ENCODE measurements at regions not wholly inside any gene's neighbourhood (a gene's known extent, or its start where the extent isn't known, plus 50 kb on each side); places are given as distances from the start of the nearest gene placed in this dataset.

DNA sequence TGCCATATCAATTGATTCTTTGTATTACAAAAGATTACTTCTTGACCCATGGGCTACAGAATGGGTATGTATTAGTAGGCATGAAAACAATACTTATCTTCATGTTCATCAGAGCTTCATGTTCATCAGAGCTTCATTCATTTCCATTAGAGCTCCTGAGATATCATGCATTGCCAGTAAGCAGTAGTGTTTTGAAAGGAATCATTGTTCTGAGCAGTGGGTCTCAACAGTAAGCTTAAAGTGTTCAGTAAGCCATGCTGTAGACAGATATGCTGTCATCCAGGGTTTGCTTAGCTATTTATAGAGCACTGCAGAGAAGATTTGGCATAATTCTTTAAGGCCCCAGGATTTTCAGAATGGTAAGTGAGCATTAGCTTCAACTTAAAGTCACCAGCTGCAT, 596.1 kb downstream of the ZNF385D start:
- DNase-seq, result no peak
- Histone ChIP-seq H3K36me3 (ENCODE audit: control insufficient read depth in 4 of 4, insufficient read depth in 4 of 4, low read length in 3 of 4) (no peaks in the 10 kb centered on the region), H3K27me3 (replicated peaks in 2 of 5; ENCODE audit: control insufficient read depth in 4 of 5, insufficient read depth in 5 of 5, low read length in 4 of 5) (no peaks in the 10 kb centered on the region), H3K4me3 (ENCODE audit: control insufficient read depth in 1 of 7, extremely low read depth in 1 of 7, insufficient read depth in 4 of 7, low read depth in 2 of 7, low read length in 6 of 7) (no peak overlapping the region), H3K27ac (ENCODE audit: insufficient read depth in 1 of 2, low read depth in 1 of 2, low read length in 2 of 2, poor library complexity in 1 of 2, severe bottlenecking in 2 of 2) (no peak overlapping the region), H3K4me1 (ENCODE audit: control extremely low read depth in 1 of 4, control insufficient read depth in 4 of 4, insufficient read depth in 4 of 4, low read length in 3 of 4) (no peaks in the 10 kb centered on the region), H3K9me3 (ENCODE audit: control extremely low read depth in 1 of 5, control insufficient read depth in 4 of 5, insufficient read depth in 2 of 5, low read depth in 1 of 5, low read length in 4 of 5) (peaks cover 0 to 2% (median 0%) of the 10 kb centered on the region in 5 experiments)
- CTCF ChIA-PET, result no interaction called here
- POLR2A ChIA-PET, result no interaction called here

- Histone ChIP-seq H3K36me3 (ENCODE audit: control insufficient read depth in 4 of 4, insufficient read depth in 4 of 4, low read length in 3 of 4) (no peaks in the 10 kb centered on the region), H3K4me3 (ENCODE audit: control insufficient read depth in 1 of 7, extremely low read depth in 1 of 7, insufficient read depth in 4 of 7, low read depth in 2 of 7, low read length in 6 of 7) (no peak overlapping the region), H3K4me1 (ENCODE audit: control extremely low read depth in 1 of 4, control insufficient read depth in 4 of 4, insufficient read depth in 4 of 4, low read length in 3 of 4) (no peaks in the 10 kb centered on the region), H3K27me3 (replicated peaks in 2 of 5; ENCODE audit: control insufficient read depth in 4 of 5, insufficient read depth in 5 of 5, low read length in 4 of 5) (no peaks in the 10 kb centered on the region), H3K27ac (ENCODE audit: insufficient read depth in 1 of 2, low read depth in 1 of 2, low read length in 2 of 2, poor library complexity in 1 of 2, severe bottlenecking in 2 of 2) (no peak overlapping the region), H3K9me3 (ENCODE audit: control extremely low read depth in 1 of 5, control insufficient read depth in 4 of 5, insufficient read depth in 2 of 5, low read depth in 1 of 5, low read length in 4 of 5) (no peaks in the 10 kb centered on the region)
- ChIA-PET CTCF (no interaction called here), POLR2A (no interaction called here)
- DNase-seq, result no peak
- 80% methylated on average over 1 of the region's 5 CpGs for WGBS (ENCODE audit: insufficient coverage)
Observed at GRCh38 chr3:21152555-21152954, 598.5 kb downstream of the ZNF385D start.

DNA sequence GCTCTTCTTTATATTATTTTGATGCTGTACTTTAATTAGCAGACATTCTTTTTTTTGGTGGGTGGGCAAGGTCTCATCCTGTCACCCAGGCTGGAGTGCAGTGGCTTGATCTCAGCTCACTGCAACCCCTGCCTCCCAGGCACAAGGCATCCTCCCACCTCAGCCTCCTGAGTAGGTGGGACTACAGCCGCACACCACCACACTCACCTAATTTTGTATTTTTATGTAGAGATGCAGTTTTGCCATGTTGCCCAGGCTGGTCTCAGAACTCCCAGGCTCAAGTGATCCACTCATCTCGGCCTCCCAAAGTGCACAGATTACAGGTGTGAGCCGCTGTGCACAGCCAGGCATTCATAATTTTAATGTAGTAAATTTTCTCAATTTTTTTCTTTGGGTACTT, 608.1 kb downstream of the ZNF385D start:
- H3K27me3 ChIP-seq (replicated peaks in 2 of 5; ENCODE audit: control insufficient read depth in 4 of 5, insufficient read depth in 5 of 5, low read length in 4 of 5), result no peaks in the 10 kb centered on the region
- H3K4me1 ChIP-seq (ENCODE audit: control extremely low read depth in 1 of 4, control insufficient read depth in 4 of 4, insufficient read depth in 4 of 4, low read length in 3 of 4), result no peaks in the 10 kb centered on the region
- ChIA-PET CTCF (no interaction called here), POLR2A (no interaction called here)
- H3K4me3 ChIP-seq (ENCODE audit: control insufficient read depth in 1 of 7, extremely low read depth in 1 of 7, insufficient read depth in 4 of 7, low read depth in 2 of 7, low read length in 6 of 7), result no peak overlapping the region
- peak in 2 of 3 donors; percentile 0 to 15 for DNase-seq
- no peak overlapping the region for H3K27ac ChIP-seq (ENCODE audit: insufficient read depth in 1 of 2, low read depth in 1 of 2, low read length in 2 of 2, poor library complexity in 1 of 2, severe bottlenecking in 2 of 2)
- peaks cover 0 to 3% (median 0%) of the 10 kb centered on the region in 5 experiments for H3K9me3 ChIP-seq (ENCODE audit: control extremely low read depth in 1 of 5, control insufficient read depth in 4 of 5, insufficient read depth in 2 of 5, low read depth in 1 of 5, low read length in 4 of 5)
- WGBS (ENCODE audit: insufficient coverage), result no CpG with 5 or more reads among the region's 3 CpGs
- no peaks in the 10 kb centered on the region for H3K36me3 ChIP-seq (ENCODE audit: control insufficient read depth in 4 of 4, insufficient read depth in 4 of 4, low read length in 3 of 4)

DNA sequence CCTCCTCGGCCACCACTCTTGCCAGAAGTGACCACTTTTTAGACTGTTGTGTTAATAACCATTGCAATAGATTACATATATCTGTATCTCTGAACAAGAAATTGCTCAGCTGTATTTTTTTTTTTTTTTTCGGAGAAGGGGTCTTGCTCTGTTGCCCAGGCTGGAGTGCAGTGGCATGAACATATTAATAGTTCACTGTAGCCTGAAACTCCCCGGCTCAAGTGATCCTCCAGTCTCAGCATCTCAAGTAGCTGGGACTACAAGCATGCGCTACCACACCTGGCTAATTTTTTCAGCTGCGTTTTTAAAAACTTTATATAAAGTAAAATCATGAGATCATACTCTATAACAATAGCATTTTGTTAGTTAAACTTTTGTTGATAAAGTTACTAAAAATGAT, 609.0 kb downstream of the ZNF385D start:
- Histone ChIP-seq H3K27me3 (replicated peaks in 2 of 5; ENCODE audit: control insufficient read depth in 4 of 5, insufficient read depth in 5 of 5, low read length in 4 of 5) (no peaks in the 10 kb centered on the region), H3K9me3 (ENCODE audit: control extremely low read depth in 1 of 5, control insufficient read depth in 4 of 5, insufficient read depth in 2 of 5, low read depth in 1 of 5, low read length in 4 of 5) (peaks cover 0 to 3% (median 0%) of the 10 kb centered on the region in 5 experiments), H3K4me3 (ENCODE audit: control insufficient read depth in 1 of 7, extremely low read depth in 1 of 7, insufficient read depth in 4 of 7, low read depth in 2 of 7, low read length in 6 of 7) (no peak overlapping the region), H3K4me1 (ENCODE audit: control extremely low read depth in 1 of 4, control insufficient read depth in 4 of 4, insufficient read depth in 4 of 4, low read length in 3 of 4) (no peaks in the 10 kb centered on the region), H3K36me3 (ENCODE audit: control insufficient read depth in 4 of 4, insufficient read depth in 4 of 4, low read length in 3 of 4) (no peaks in the 10 kb centered on the region), H3K27ac (ENCODE audit: insufficient read depth in 1 of 2, low read depth in 1 of 2, low read length in 2 of 2, poor library complexity in 1 of 2, severe bottlenecking in 2 of 2) (no peak overlapping the region)
- CTCF ChIA-PET, result no interaction called here
- no peak for DNase-seq
- POLR2A ChIA-PET, result no interaction called here
- 96% methylated on average over 3 of the region's 5 CpGs for WGBS (ENCODE audit: insufficient coverage)

DNA sequence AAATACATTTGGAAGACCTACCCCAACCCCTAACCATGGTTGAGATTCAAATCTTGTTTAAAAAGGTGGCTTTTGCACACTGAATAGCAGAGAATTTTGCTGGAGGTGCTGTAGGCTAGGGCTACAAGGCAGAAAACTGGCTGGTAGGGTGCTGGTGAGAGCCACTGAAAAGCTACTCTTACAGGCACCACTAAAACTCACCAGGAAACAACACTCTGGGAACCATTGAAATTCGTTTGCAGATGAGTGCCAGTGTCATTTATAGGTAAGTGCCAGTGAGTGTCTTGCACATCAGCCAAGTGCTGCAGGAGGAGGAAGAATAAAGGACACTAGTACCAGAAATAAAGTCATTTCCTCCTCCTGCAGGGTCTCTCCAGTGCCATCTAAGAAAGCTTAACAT, 610.2 kb downstream of the ZNF385D start:
- H3K27ac ChIP-seq (ENCODE audit: insufficient read depth in 1 of 2, low read depth in 1 of 2, low read length in 2 of 2, poor library complexity in 1 of 2, severe bottlenecking in 2 of 2), result no peak overlapping the region
- no peak for DNase-seq
- no peaks in the 10 kb centered on the region for H3K36me3 ChIP-seq (ENCODE audit: control insufficient read depth in 4 of 4, insufficient read depth in 4 of 4, low read length in 3 of 4)
- H3K27me3 ChIP-seq (replicated peaks in 2 of 5; ENCODE audit: control insufficient read depth in 4 of 5, insufficient read depth in 5 of 5, low read length in 4 of 5), result no peaks in the 10 kb centered on the region
- no CpG with 5 or more reads among the region's 1 CpG for WGBS (ENCODE audit: insufficient coverage)
- ChIA-PET POLR2A (no interaction called here), CTCF (no interaction called here)
- no peaks in the 10 kb centered on the region for H3K4me1 ChIP-seq (ENCODE audit: control extremely low read depth in 1 of 4, control insufficient read depth in 4 of 4, insufficient read depth in 4 of 4, low read length in 3 of 4)
- H3K4me3 ChIP-seq (ENCODE audit: control insufficient read depth in 1 of 7, extremely low read depth in 1 of 7, insufficient read depth in 4 of 7, low read depth in 2 of 7, low read length in 6 of 7), result no peak overlapping the region
- H3K9me3 ChIP-seq (ENCODE audit: control extremely low read depth in 1 of 5, control insufficient read depth in 4 of 5, insufficient read depth in 2 of 5, low read depth in 1 of 5, low read length in 4 of 5), result peaks cover 0 to 3% (median 0%) of the 10 kb centered on the region in 5 experiments

GRCh38 chr3:21138085-21138484, 612.9 kb downstream of the ZNF385D start:
- Histone ChIP-seq H3K4me3 (ENCODE audit: control insufficient read depth in 1 of 7, extremely low read depth in 1 of 7, insufficient read depth in 4 of 7, low read depth in 2 of 7, low read length in 6 of 7) (no peak overlapping the region), H3K27me3 (replicated peaks in 2 of 5; ENCODE audit: control insufficient read depth in 4 of 5, insufficient read depth in 5 of 5, low read length in 4 of 5) (no peaks in the 10 kb centered on the region), H3K4me1 (ENCODE audit: control extremely low read depth in 1 of 4, control insufficient read depth in 4 of 4, insufficient read depth in 4 of 4, low read length in 3 of 4) (no peaks in the 10 kb centered on the region), H3K36me3 (ENCODE audit: control insufficient read depth in 4 of 4, insufficient read depth in 4 of 4, low read length in 3 of 4) (no peaks in the 10 kb centered on the region), H3K9me3 (ENCODE audit: control extremely low read depth in 1 of 5, control insufficient read depth in 4 of 5, insufficient read depth in 2 of 5, low read depth in 1 of 5, low read length in 4 of 5) (no peaks in the 10 kb centered on the region), H3K27ac (ENCODE audit: insufficient read depth in 1 of 2, low read depth in 1 of 2, low read length in 2 of 2, poor library complexity in 1 of 2, severe bottlenecking in 2 of 2) (no peak overlapping the region)
- no CpG with 5 or more reads among the region's 2 CpGs for WGBS (ENCODE audit: insufficient coverage)
- DNase-seq, result no peak
- POLR2A ChIA-PET, result no interaction called here
- CTCF ChIA-PET, result no interaction called here

DNA sequence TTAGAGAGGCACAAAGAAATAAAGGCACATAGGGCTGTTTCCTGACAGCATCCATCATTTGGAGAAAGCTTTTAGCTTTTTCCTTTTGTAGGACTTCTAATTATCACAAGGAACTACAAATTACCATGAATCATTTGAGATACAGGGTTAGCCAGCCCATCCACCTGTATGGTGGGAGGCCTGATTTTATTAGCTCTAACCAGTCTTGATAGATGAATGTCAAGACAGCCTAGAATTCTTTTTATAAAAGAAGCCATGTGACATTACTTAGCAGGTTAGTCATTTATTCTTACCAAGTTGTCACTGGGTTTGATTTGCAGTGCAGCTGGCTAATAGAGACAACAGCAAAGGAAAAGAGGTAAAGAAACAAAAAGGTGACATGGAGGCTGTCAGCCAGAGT, 618.1 kb downstream of the ZNF385D start:
- no peaks in the 10 kb centered on the region for H3K27me3 ChIP-seq (replicated peaks in 2 of 5; ENCODE audit: control insufficient read depth in 4 of 5, insufficient read depth in 5 of 5, low read length in 4 of 5)
- no peak overlapping the region for H3K4me3 ChIP-seq (ENCODE audit: control insufficient read depth in 1 of 7, extremely low read depth in 1 of 7, insufficient read depth in 4 of 7, low read depth in 2 of 7, low read length in 6 of 7)
- H3K9me3 ChIP-seq (ENCODE audit: control extremely low read depth in 1 of 5, control insufficient read depth in 4 of 5, insufficient read depth in 2 of 5, low read depth in 1 of 5, low read length in 4 of 5), result no peaks in the 10 kb centered on the region
- H3K36me3 ChIP-seq (ENCODE audit: control insufficient read depth in 4 of 4, insufficient read depth in 4 of 4, low read length in 3 of 4), result no peaks in the 10 kb centered on the region
- ChIA-PET POLR2A (no interaction called here), CTCF (no interaction called here)
- no peak overlapping the region for H3K27ac ChIP-seq (ENCODE audit: insufficient read depth in 1 of 2, low read depth in 1 of 2, low read length in 2 of 2, poor library complexity in 1 of 2, severe bottlenecking in 2 of 2)
- H3K4me1 ChIP-seq (ENCODE audit: control extremely low read depth in 1 of 4, control insufficient read depth in 4 of 4, insufficient read depth in 4 of 4, low read length in 3 of 4), result no peaks in the 10 kb centered on the region
- no peak for DNase-seq

- WGBS (ENCODE audit: insufficient coverage), result no CpG with 5 or more reads among the region's 2 CpGs
- Histone ChIP-seq H3K4me3 (ENCODE audit: control insufficient read depth in 1 of 7, extremely low read depth in 1 of 7, insufficient read depth in 4 of 7, low read depth in 2 of 7, low read length in 6 of 7) (no peak overlapping the region), H3K4me1 (ENCODE audit: control extremely low read depth in 1 of 4, control insufficient read depth in 4 of 4, insufficient read depth in 4 of 4, low read length in 3 of 4) (no peaks in the 10 kb centered on the region), H3K9me3 (ENCODE audit: control extremely low read depth in 1 of 5, control insufficient read depth in 4 of 5, insufficient read depth in 2 of 5, low read depth in 1 of 5, low read length in 4 of 5) (peaks cover 0 to 4% (median 0%) of the 10 kb centered on the region in 5 experiments), H3K36me3 (ENCODE audit: control insufficient read depth in 4 of 4, insufficient read depth in 4 of 4, low read length in 3 of 4) (no peaks in the 10 kb centered on the region), H3K27ac (ENCODE audit: insufficient read depth in 1 of 2, low read depth in 1 of 2, low read length in 2 of 2, poor library complexity in 1 of 2, severe bottlenecking in 2 of 2) (no peak overlapping the region), H3K27me3 (replicated peaks in 2 of 5; ENCODE audit: control insufficient read depth in 4 of 5, insufficient read depth in 5 of 5, low read length in 4 of 5) (no peaks in the 10 kb centered on the region)
- POLR2A ChIA-PET, result no interaction called here
- CTCF ChIA-PET, result no interaction called here
- no peak for DNase-seq
Observed at GRCh38 chr3:21120826-21121225, 630.2 kb downstream of the ZNF385D start.
